Daoy (cell line): ENCODE measurements at regions not wholly inside any gene's neighbourhood (a gene's known extent, or its start where the extent isn't known, plus 50 kb on each side); places are given as distances from the start of the nearest gene placed in this dataset.

Experiments used
- DNase-seq: peaks from one replicate; pipeline ENCODE4 v3.0.0-alpha.2; 2015; ENCODE audit warnings: low read depth

DNA sequence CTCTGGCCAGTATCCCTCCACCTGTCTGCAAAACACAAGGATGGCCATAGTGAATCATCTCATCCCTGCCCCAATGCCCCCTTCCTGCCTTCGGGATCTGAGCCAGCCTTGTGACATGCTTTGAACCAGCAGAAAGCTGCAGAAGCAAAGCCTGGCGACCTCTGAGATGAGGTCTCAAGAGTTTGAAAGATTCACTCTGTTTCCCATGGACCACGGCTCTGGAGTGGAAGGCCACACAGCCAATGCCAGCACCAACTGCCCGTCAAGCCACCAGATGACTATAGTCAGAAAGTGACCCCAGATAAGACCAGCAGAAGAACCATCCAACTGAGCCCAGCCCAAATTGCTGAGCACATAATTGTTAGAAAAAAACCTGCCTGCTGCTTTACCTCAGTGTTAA, 193.9 kb upstream of the PPP2R2D start:
- DNase-seq = no peak

DNA sequence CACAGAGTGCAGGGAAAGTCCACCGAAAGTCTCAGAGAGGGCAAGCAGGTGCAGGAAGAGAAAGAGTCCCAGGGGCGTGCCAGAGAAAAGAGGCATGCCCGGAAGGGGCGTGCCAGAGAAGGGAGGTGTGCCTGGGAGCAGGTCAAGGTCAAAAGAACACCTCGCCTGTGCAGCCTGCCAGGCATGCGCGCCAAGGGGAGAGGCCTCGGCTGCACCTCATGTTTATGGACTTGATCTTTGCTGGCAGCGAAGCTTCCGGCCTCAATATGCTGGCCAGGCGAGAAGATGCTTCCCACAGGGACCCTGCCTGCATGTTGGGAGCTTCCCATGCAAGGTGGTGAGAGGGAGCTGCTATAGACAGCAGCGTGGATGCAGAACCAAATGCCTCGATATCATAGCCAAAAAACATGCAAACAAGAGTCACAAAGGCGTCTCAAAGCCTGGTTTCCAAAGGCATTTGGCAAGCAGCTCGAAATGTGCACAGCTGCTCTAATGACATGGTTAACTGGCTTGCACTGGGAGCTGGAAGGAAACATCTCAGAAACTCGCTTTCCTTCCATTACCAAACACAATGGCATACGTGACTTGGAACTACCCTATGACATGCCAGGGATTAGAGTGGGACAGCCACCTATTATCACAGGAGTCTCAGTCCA, 192.5 kb upstream of the PPP2R2D start:
- DNase-seq = no peak

DNA sequence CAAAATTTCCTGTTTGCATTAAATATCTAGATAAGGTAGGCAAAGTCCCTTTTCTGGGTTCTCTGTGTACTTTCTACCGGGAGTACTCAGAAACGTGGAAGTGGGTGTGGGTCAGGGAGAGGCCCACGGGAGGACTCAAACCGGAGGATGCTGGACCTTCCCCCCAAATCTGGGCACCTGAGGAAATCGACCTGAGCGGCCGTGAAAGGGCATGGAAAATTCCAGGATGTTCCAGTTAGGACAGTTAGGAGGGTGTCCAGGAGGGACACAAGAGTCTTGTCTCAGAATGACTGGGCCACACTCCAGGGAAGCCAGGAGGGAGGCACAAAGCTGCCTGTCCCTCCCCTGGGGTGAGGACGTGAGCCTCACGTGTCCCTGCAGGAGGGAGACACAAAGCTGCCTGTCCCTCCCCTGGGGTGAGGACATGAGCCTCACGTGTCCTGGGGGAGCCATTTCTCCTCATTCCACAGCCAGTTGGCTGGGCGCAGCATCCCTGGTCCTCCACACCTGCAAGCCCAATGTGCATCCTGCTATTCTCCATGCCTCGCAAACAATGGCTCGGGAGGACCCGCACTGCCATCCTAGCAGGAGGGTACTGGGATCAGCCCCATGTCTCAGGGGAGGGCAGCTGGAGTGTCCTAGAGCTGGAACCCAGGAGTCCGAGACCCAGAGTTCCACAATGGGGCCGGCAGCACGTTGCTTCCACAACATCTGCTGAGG, 190.5 kb upstream of the PPP2R2D start:
- no peak for DNase-seq

DNA sequence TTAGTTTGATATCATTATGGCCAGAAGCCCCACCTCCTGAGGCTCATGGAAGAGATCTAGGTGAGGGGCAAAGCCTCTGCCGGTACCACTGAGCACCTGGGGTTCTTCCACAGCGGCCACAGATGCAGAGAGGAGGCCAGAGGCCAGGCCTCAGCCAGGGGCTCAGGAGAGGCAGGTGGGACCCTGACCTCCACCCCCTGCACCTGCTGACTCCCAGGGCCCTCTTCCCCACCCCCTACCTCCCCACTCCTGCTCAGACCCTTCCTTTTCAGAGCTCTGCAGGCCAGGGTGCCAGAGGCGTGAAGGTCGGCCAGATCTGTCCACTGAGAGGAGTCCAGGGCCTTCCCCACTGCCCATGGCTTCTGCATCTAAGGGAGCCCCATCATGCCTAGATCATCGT, 178.7 kb upstream of the PPP2R2D start:
- no peak for DNase-seq

DNA sequence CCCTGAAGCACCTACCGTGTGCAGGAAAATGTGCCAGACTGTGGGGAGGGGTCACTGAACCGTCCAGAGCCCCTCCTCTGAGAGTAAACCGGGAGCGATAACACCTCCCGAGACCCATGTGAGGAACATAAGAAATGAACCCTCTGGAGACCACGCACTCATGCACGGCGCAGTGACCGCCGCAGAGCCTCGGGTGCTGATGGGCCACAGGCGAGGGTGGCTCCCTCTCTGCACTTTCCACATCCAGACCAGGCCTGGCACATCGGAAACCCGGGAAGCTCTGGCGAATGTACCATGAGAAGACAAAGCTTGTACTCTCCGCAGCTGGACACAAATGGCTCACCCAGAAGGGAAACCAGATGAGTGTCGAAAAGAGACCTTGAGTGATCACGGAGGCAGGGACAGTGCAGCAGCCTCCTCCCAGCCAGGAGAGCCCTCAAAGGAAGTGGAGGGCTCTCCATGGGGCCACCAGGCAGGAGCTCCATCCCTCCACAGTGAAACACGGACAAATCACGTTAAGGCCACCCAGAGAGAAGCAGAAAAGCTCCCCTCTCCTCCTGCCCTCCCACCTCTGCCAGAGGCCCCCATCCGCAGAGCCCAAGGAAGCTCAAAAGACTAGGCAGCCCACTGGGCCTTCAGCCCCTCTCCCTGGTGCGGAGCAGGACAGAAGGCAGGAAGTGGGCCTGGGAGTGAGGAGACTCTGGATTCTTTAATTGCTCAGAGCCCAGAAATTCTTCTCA, 178.1 kb upstream of the PPP2R2D start:
- DNase-seq = no peak

DNA sequence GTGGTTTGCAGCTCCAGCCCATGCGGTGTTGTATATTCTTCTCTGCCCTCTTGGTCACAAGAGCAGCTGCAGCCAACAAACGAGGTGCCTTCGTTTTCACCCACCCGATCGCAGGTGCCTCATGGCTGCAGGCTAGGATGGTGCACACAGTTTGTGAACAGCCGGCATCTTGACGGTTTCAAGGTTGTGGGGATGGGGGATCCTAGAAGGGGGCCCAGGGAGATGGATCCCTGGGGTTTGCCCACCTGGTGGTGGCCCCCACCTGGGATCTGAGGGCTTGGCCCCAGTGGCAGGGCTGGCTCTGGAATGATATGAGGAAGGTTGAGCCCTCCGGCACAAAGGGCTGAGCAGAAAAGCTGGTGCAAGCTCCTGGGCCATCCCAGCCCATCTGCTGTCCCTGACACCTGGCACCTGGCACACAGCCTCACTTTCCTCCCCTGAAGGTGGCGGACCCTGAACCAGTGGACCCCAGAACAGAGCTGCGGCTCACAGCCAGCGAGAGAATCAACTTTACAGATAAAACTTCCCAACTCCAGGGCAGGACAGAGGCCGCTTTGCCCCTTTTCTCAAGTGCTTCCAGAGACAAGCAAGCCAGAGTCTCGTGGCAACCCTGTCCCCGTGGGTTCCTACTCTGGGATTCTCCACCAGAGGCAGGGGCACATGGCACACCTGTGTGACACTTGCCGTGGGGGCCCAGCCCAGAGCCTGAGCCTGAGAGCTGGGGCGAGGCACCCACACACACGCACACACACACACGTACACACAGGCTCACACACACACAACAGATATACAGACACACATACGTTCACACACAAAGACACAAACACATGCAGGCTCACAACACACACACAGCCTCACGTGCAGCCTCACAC, 177.3 kb upstream of the PPP2R2D start:
- DNase-seq = no peak

DNA sequence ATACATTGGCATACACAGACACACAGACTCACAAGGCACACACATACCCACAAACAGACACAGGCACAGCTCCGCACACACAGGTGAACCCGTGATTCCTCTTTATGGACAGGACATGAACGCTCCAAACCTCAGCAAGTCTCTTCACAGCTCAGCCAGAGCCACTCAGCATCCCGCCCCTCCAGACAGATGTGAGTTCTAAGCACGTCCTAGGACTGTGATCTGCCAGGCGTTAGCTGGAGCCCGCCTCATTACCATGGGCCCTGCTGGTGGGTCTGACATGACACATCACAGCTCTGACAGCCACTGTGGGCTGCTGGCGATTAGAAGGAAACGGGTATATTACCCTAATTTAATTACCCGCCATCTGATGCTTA, 176.7 kb upstream of the PPP2R2D start:
- no peak for DNase-seq

DNA sequence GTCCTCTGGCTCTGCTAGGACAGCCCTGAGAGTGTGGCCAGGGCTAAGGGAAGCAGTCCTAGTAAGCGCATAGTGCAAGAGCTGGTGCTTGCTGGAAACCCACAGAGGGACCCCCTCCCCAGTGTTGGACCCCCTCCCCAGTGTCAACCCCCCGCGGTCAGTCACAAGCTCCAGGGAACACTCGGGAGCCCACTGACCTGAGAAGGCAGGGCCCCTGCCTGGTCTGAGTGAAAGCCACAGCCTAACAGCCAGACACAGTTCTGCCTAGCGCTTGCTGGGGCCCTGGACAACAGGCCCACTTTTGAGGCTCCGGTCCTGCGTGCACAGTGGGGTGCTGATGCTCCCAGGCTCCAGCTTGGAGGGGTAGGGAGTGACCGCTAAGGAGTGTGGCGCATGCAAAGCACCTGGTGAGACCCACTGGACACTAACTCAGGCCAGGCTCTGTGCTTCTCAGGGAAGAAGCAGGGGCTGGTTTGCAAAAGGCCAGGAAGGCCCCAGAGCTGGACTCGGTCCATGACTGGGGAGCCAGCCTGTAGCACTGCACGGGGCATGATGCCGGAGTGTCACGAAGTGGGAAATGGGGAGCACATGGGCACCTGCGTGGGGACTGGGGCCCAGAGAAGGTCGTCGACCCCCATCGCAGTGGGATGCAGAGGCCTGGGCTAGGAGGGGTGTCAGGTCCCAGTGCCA, 175.8 kb upstream of the PPP2R2D start:
- DNase-seq = no peak

DNA sequence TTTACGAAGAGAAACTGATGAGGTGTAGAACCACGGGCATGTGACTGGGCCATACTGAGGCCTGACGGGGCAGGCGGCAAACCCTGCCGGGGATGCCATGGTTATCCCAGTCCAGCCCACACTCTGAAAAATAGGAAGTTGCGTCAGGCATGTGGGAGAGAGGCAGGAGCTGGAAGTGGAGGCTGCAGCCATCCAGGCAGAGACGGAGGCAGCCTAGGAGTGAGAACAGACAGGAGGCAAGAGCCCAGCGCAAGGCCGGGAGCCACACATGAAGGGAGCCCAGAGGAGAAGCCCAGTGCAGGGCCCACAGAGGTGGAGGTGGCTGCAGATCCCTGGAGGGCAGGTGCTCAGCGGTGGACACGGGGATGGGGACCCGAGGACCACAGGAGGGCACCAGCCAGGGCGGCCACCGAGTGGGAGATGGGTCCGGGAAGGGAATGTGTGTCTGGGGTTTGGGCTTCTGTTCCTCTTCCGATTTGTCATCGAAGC, 175.2 kb upstream of the PPP2R2D start:
- no peak for DNase-seq

DNA sequence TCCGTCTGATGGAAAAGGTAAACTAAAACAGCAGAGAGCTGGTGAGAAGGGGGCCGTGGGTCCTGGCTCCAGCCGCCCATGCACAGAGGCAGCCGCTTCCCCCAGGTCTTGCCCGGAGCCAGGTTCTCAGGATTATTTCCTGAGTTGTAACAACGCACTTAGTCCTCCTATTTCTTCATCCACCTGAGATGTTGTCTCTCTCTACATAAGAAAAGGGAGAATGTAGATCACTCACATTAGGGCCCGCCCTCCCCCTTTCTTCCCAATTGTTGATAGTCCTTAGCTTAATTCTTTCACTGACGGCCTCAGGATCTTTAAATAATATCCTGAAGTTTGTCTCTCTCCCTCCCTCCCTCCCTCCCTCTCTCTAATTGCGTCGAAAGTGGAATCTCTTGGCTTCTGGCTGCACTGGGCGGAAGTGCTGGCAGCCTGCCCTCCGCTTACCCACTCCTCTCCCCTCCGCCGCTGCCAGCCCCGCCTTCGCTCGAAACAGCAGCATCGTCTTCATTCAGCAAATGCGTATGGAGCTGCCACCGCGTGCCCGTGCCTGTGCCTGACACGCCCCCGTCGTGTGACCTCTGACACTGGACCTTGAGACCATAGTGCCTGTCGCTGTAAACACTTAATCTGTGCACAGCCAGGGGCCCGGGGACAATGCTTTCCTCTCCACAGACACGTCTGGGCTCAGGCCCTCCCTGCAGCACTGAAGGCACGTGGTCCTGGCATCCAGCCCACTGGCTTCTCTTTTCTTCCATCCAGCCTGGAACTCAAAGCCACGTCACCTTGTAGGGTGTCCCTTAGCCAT, 174.5 kb upstream of the PPP2R2D start:
- DNase-seq = peak; percentile 63

DNA sequence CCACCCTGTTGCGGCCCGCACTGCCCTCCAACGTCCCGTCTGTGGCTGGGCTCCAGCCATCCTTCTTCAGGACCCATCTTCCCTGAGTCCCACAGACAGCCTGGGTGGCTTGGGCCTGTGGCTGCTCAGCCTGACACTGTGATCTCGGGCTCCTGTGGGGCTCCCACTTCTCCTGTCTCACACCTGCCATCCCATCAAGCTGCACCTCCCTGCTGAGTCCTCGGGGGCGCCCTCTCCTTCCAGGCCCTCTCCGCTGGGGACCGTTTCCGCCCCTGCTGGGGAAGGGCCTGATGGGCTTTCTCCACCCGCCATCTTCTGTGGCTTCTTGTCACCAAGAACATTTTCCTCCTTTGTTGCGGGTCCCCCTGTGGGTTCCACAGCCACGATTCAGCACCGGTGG, 173.8 kb upstream of the PPP2R2D start:
- DNase-seq = no peak

DNA sequence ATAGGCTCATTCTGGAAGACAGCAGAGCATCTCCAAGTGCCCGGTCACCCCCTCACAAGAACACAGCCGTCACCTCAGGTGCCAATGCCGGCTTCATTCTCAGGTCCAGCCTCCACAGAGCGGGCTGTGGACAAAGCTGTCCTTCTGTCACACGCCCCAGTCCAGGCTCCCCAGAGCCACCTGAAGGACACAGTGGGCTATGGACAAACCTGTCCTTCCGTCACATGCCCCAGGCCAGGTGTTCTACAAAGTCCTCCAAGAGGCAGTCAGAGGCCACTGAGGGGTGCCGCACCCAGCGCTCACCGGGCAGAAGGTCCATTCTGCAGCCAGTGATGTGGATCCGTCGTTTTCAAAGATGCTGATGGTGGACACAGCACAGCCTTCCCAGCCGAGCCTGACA, 173.2 kb upstream of the PPP2R2D start:
- DNase-seq = no peak

DNA sequence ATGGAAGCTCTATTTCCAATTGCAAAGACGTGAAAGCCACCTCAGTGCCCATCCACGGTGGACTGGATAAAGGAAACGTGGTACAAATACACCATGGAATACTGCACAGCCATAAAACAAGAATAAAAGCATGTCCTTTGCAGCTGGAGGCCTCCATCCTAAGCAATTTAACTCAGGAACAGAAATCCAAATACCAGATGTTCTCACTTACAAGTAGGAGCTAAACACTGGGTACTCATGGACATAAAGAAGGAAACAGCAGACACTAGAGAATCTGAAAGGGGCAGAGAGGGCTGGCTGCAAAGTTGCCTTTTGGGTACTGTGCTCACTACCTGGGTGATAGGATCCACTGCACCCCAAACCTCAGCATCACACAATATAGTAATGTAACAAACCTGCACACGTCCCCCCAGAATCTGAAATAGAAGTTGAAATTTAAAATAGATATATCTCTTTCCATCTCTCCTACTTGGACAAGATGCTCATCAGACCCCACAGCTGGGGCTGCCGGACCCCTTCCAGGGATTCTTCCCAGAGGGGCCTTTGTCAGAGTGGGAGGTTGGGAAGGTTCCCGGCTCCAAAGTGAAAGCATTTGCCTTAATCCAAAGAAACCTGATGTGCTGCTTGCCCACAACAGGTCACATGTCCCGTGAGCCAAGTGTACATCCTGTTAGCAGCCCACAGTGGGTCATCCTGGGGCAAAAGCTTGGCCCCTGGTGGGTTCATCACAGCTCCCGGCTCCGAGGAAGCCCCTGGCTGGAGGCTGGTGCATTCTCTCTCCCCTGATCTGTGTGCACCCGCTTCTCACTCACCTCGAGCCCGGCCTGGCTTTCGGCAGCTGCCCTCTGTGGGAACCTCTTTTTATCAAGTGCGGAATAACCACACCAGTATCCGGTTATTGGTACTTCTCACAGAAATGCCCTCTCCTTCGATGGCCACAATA, 172.3 kb upstream of the PPP2R2D start:
- DNase-seq = no peak

DNA sequence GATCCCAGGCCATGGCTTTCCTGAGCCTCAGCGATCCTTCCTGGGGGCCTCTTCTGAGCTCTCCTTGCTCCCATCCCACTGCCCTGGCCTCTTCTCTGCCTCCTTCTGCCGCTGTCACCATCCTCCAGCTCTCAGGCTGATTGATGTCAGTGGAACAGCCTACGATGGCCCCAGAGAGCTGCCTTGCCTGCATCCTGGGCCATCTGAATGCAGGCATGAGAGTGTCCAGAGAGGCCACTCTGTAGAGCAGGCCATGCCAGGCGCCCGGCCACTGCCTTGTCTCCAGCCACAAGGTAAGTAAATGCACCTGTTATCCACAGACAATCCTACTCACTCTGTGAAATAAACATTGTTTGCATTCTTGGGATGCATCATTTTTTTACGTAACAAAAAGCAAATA, 171.4 kb upstream of the PPP2R2D start:
- DNase-seq = no peak

DNA sequence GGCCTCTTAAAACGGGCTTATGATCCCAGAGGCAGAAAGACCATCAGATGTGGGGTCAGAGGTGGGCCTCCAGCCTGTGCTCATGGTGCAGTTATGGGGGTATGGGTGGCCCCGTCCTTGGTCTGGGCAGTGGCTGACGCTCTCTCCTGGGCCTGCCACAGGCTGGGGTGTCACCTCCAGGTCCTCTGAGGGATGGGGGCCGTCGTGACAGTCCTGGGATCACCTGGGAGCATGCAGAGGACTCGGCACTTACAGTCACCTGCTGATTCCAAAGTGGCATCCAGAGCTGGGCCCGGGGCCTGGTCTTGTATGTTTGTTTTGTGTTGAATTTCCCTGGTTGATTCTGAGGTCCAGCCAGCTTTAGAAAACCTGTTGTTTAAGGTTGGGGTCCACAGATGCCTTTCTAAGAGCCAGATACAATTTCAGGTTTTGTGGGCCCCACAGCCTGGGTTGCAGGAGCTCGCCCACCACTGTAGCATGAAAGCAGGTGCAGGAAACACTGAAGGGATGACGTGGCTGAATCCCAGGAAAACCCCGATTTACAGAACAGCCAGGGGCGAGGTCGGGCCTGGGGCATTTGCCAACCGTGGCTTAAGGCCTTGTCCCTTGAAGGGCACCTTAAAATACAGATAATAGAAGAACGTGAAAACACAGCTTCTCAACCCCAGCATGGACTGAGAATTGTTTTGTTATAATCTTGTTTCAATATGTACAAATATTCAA, 170.7 kb upstream of the PPP2R2D start:
- no peak for DNase-seq

DNA sequence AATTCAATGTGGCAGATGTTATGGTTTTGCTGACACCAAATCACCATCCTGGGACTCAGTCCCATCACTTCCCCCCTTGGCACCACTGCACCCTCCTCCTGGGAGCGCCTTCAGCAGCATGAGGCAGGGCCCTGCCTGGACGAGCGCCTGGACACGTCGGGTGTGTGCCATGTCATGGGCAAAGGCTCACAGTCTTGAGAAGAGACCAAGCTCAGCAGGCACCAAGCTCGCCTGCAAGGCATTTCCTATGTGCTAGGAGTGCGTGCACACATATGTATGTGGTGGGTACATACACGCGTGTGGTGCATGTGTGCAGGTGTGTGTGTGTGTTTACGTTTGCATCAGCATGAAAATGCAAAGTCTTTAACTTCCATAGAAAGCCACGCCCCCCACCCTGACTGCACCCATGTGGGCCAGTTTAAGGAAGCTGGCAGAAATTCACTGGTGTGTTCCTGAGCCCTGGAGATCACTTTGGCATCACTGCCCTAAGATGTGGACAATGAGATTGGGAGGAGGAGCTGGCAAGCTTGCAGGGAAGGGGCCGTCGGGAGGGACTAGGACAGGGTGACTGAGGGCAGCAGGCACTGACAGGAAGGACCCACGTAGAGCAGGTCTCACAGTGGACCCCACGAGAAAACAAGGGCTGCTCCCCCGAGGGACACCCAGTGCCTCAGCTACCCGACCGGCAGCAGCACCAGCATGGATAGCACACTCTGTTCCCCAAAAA, 169.9 kb upstream of the PPP2R2D start:
- no peak for DNase-seq

DNA sequence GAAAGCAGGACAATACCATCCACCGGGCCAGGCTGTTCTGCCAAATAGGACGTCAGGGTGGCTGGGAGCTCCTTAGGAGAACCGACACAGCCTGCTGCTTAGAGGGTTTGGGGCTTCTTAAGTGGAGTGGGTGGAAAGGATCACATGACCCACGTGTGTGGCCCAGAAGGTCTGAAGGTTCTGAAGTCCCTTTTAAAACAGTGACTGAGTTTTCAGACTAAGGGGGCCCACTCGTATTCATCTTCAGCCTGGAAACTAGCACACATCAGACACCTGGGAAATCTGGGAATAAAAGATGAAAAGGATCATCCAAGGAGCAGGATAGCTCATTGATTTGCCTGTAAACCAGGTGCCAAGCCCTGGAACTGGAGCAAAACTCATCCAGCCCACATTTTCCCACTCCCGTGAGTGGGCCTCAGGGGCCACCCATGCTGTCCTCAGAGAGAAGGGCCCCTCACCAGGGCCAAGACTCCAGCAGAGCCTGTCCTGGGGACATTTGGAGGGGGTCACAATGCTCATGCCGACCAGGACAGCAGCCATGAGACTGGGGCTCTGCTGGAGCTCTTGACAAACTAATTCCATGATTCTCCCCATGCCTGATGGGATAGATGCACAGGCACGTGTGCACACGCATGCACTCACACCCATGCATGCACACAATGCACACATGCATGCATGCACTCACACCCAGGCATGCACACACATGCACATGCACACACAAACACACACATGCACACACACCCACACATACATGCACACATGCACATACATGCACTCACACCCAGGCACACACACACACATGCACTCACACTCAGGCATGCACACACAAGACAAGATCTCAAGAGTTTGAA, 168.8 kb upstream of the PPP2R2D start:
- no peak for DNase-seq
